ENCODE measurements at regions not wholly inside any gene's neighbourhood (a gene's known extent, or its start where the extent isn't known, plus 50 kb on each side); places are given as distances from the start of the nearest gene placed in this dataset.

- no peak for DNase-seq
- no peak overlapping the region for H3K4me3 Mint-ChIP-seq
- no peak overlapping the region for H3K9ac ChIP-seq (ENCODE audit: extremely low read depth, low read length, poor library complexity, severe bottlenecking)
- no peak overlapping the region for H3K27ac Mint-ChIP-seq
- 19 to 26% methylated on average over 6 to 7 of the region's 7 CpGs for WGBS, 2 experiments (ENCODE audit: insufficient coverage in 1 of 2, insufficient read length in 1 of 2)
- no peaks in the 10 kb centered on the region for H3K4me1 Mint-ChIP-seq
- no peaks in the 10 kb centered on the region for H3K36me3 ChIP-seq (ENCODE audit: control insufficient read depth, insufficient read depth, low read length)
- H3K27ac ChIP-seq (ENCODE audit: low read depth, low read length): no peak overlapping the region
- H3K9me3 Mint-ChIP-seq: no peaks in the 10 kb centered on the region
- peaks cover 11% of the 10 kb centered on the region for H3K27me3 ChIP-seq (ENCODE audit: control insufficient read depth, insufficient read depth, low read length, poor library complexity, severe bottlenecking)
- peaks cover 37% of the 10 kb centered on the region for H3K27me3 Mint-ChIP-seq (ENCODE audit: insufficient read depth)
- H3K4me3 ChIP-seq (ENCODE audit: low read length): no peak overlapping the region
- H3K36me3 Mint-ChIP-seq (ENCODE audit: low read depth): no peaks in the 10 kb centered on the region
- no peaks in the 10 kb centered on the region for H3K9me3 ChIP-seq (ENCODE audit: control insufficient read depth, low read length)
- no peaks in the 10 kb centered on the region for H3K4me1 ChIP-seq (ENCODE audit: control insufficient read depth, insufficient read depth, low read length)
- TF ChIP-seq CTCF (conservative IDR thresholded peaks at IDR 0.05): peak; percentile 76
Observed at GRCh38 chr18:1585881-1586488, 681.3 kb downstream of the ADCYAP1 start.

- no peak for TF ChIP-seq CTCF (conservative IDR thresholded peaks at IDR 0.05)
- no peak overlapping the region for H3K4me3 ChIP-seq (ENCODE audit: low read length)
- no peaks in the 10 kb centered on the region for H3K27me3 ChIP-seq (ENCODE audit: control insufficient read depth, insufficient read depth, low read length, poor library complexity, severe bottlenecking)
- no peak overlapping the region for H3K27ac ChIP-seq (ENCODE audit: low read depth, low read length)
- no peaks in the 10 kb centered on the region for H3K4me1 ChIP-seq (ENCODE audit: control insufficient read depth, insufficient read depth, low read length)
- Mint-ChIP-seq H3K27ac (no peak overlapping the region), H3K27me3 (ENCODE audit: insufficient read depth) (peaks cover 8% of the 10 kb centered on the region), H3K36me3 (ENCODE audit: low read depth) (no peaks in the 10 kb centered on the region), H3K9me3 (no peaks in the 10 kb centered on the region), H3K4me3 (no peak overlapping the region), H3K4me1 (no peaks in the 10 kb centered on the region)
- 87 to 93% methylated on average over 2 to 3 of the region's 3 CpGs for WGBS, 2 experiments (ENCODE audit: insufficient coverage in 1 of 2, insufficient read length in 1 of 2)
- no peak for DNase-seq
- no peak overlapping the region for H3K9ac ChIP-seq (ENCODE audit: extremely low read depth, low read length, poor library complexity, severe bottlenecking)
- H3K9me3 ChIP-seq (ENCODE audit: control insufficient read depth, low read length): no peaks in the 10 kb centered on the region
- no peaks in the 10 kb centered on the region for H3K36me3 ChIP-seq (ENCODE audit: control insufficient read depth, insufficient read depth, low read length)
Observed at GRCh38 chr18:1593091-1593490, 688.4 kb downstream of the ADCYAP1 start.

GRCh38 chr18:1595195-1595594 lies 690.5 kb downstream of the ADCYAP1 start:
- 37 to 38% methylated on average over 1 of the region's 1 CpG for WGBS, 2 experiments (ENCODE audit: insufficient coverage in 1 of 2, insufficient read length in 1 of 2)
- DNase-seq: no peak
- Histone ChIP-seq H3K36me3 (ENCODE audit: control insufficient read depth, insufficient read depth, low read length) (no peaks in the 10 kb centered on the region), H3K9me3 (ENCODE audit: control insufficient read depth, low read length) (no peaks in the 10 kb centered on the region), H3K27ac (ENCODE audit: low read depth, low read length) (no peak overlapping the region), H3K4me3 (ENCODE audit: low read length) (no peak overlapping the region), H3K9ac (ENCODE audit: extremely low read depth, low read length, poor library complexity, severe bottlenecking) (no peak overlapping the region), H3K4me1 (ENCODE audit: control insufficient read depth, insufficient read depth, low read length) (no peaks in the 10 kb centered on the region), H3K27me3 (ENCODE audit: control insufficient read depth, insufficient read depth, low read length, poor library complexity, severe bottlenecking) (no peaks in the 10 kb centered on the region)
- Mint-ChIP-seq H3K4me3 (no peak overlapping the region), H3K27ac (no peak overlapping the region), H3K27me3 (ENCODE audit: insufficient read depth) (peaks cover 8% of the 10 kb centered on the region), H3K9me3 (no peaks in the 10 kb centered on the region), H3K36me3 (ENCODE audit: low read depth) (no peaks in the 10 kb centered on the region), H3K4me1 (no peaks in the 10 kb centered on the region)
- TF ChIP-seq CTCF (conservative IDR thresholded peaks at IDR 0.05): no peak
